ENCODE measurements at regions not wholly inside any gene's neighbourhood (a gene's known extent, or its start where the extent isn't known, plus 50 kb on each side); places are given as distances from the start of the nearest gene placed in this dataset.

DNA sequence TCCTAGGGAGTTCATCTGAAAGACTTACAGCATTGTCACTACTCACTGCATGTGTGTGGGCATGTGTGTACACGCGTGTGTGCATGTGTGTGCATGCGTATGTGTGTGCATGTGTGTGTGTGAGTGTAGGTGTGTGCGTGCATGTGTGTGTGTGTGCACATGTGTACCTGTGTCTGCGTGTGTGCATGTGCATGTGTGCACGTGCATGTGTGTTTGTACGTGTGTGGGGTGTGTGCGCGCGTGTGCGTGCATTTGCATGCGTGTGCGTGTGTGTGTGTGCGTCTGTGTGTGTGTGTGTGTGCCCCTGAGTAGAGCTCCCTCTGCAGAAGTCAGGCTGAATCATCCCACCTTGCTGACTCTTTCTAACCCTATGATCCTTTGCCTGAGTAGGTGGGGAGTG is 114.8 kb upstream of the RBFOX1 start:
- Histone ChIP-seq H2BK12ac (ENCODE audit: low read length) (no peak overlapping the region), H3K79me2 (ENCODE audit: control insufficient read depth, insufficient read depth, low read length, poor library complexity) (no peaks in the 10 kb centered on the region), H3K27ac (ENCODE audit: low read depth, low read length) (no peak overlapping the region), H3K79me1 (ENCODE audit: low read length) (no peaks in the 10 kb centered on the region), H4K8ac (ENCODE audit: low read depth, low read length) (no peak overlapping the region), H3K18ac (ENCODE audit: low read length) (no peak overlapping the region), H4K91ac (ENCODE audit: low read depth, low read length) (no peak overlapping the region), H3K4ac (ENCODE audit: low read depth, low read length) (no peak overlapping the region), H3K4me2 (ENCODE audit: low read length) (no peak overlapping the region), H3K9me3 (ENCODE audit: insufficient read depth, low read depth, low read length) (peaks cover 3% of the 10 kb centered on the region), H3K27me3 (ENCODE audit: insufficient read depth, low read length) (no peaks in the 10 kb centered on the region), H3K9ac (ENCODE audit: low read length) (no peak overlapping the region), H3K4me1 (ENCODE audit: control insufficient read depth in 1 of 2, insufficient read depth in 2 of 2, low read length in 2 of 2) (no peaks in the 10 kb centered on the region), H2AFZ (ENCODE audit: insufficient read depth, low read length, poor library complexity) (no peak overlapping the region), H3K23ac (ENCODE audit: low read length) (peak overlapping the region; percentile 59), H3K4me3 (ENCODE audit: low read depth, low read length) (peak overlapping the region; percentile 41), H3K14ac (ENCODE audit: low read length) (no peak overlapping the region), H4K12ac (ENCODE audit: low read depth, low read length) (no peak overlapping the region), H3K36me3 (ENCODE audit: control insufficient read depth in 1 of 2, insufficient read depth in 2 of 2, low read length in 2 of 2) (no peaks in the 10 kb centered on the region), H2BK5ac (ENCODE audit: low read depth, low read length, poor library complexity) (no peak overlapping the region), H2BK120ac (ENCODE audit: insufficient read depth, low read length, poor library complexity) (no peak overlapping the region), H2AK5ac (ENCODE audit: low read length) (no peak overlapping the region)
- no peak for DNase-seq
- no CpG with 5 or more reads among the region's 14 CpGs for WGBS (ENCODE audit: extremely low coverage, insufficient coverage, insufficient read length)

DNA sequence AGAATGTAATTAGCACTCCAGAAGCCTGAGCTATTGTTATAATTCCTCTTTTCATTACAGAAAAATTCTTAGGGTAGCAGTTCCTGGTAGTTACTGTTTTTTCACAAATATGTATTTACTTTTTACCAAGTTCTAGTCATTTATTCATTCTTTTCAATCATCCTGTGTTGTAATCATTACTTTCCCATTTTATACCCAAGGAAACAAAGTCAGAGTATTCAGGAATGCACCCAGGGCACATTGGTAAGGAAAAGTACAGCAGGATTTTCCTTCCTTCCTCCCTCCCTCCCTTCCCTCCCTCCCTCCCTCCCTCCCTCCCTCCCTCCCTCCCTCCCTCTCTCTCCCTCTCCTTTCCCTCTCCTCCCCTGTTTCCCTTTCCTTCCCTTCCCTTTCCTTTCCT is 115.9 kb upstream of the RBFOX1 start:
- Histone ChIP-seq H2AFZ (ENCODE audit: insufficient read depth, low read length, poor library complexity) (no peak overlapping the region), H3K9ac (ENCODE audit: low read length) (no peak overlapping the region), H3K4ac (ENCODE audit: low read depth, low read length) (no peak overlapping the region), H3K4me1 (ENCODE audit: control insufficient read depth in 1 of 2, insufficient read depth in 2 of 2, low read length in 2 of 2) (no peaks in the 10 kb centered on the region), H3K4me2 (ENCODE audit: low read length) (no peak overlapping the region), H2BK120ac (ENCODE audit: insufficient read depth, low read length, poor library complexity) (no peak overlapping the region), H2AK5ac (ENCODE audit: low read length) (no peak overlapping the region), H3K18ac (ENCODE audit: low read length) (no peak overlapping the region), H4K91ac (ENCODE audit: low read depth, low read length) (no peak overlapping the region), H3K9me3 (ENCODE audit: insufficient read depth, low read depth, low read length) (peaks cover 3% of the 10 kb centered on the region), H3K27ac (ENCODE audit: low read depth, low read length) (no peak overlapping the region), H3K4me3 (ENCODE audit: low read depth, low read length) (no peak overlapping the region), H3K27me3 (ENCODE audit: insufficient read depth, low read length) (no peaks in the 10 kb centered on the region), H4K12ac (ENCODE audit: low read depth, low read length) (no peak overlapping the region), H2BK5ac (ENCODE audit: low read depth, low read length, poor library complexity) (no peak overlapping the region), H3K14ac (ENCODE audit: low read length) (no peak overlapping the region), H3K36me3 (ENCODE audit: control insufficient read depth in 1 of 2, insufficient read depth in 2 of 2, low read length in 2 of 2) (no peaks in the 10 kb centered on the region), H3K23ac (ENCODE audit: low read length) (no peak overlapping the region), H2BK12ac (ENCODE audit: low read length) (no peak overlapping the region), H3K79me1 (ENCODE audit: low read length) (no peaks in the 10 kb centered on the region), H4K8ac (ENCODE audit: low read depth, low read length) (no peak overlapping the region), H3K79me2 (ENCODE audit: control insufficient read depth, insufficient read depth, low read length, poor library complexity) (no peaks in the 10 kb centered on the region)
- no peak for DNase-seq

DNA sequence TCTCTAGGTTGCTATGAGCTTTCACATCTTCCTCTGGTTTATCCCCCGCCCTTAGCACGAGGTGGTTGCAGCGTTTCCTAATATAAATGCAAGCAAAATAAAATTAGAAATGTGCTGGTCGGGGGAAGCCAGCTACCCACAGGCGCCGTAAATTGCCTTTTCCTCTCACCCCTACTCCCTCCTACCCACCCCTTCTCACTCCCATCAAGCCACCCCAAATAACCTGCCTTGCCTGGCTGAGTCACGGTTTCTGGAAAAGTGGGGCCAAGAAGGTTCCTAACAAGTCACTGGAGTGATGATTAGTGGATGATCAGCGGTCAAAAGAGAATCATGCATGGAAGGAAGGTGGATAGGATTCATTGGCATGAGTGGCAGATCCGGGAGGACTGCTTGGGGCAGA is 120.9 kb upstream of the RBFOX1 start:
- no peak overlapping the region for H4K8ac ChIP-seq (ENCODE audit: low read depth, low read length)
- no peaks in the 10 kb centered on the region for H3K9me3 ChIP-seq (ENCODE audit: insufficient read depth, low read depth, low read length)
- no peak overlapping the region for H3K27ac ChIP-seq (ENCODE audit: low read depth, low read length)
- H3K18ac ChIP-seq (ENCODE audit: low read length): no peak overlapping the region
- H4K91ac ChIP-seq (ENCODE audit: low read depth, low read length): no peak overlapping the region
- no peaks in the 10 kb centered on the region for H3K79me2 ChIP-seq (ENCODE audit: control insufficient read depth, insufficient read depth, low read length, poor library complexity)
- H3K9ac ChIP-seq (ENCODE audit: low read length): no peak overlapping the region
- DNase-seq: no peak
- no peak overlapping the region for H2BK5ac ChIP-seq (ENCODE audit: low read depth, low read length, poor library complexity)
- peaks cover 0 to 3% of the 10 kb centered on the region in 2 experiments for H3K4me1 ChIP-seq (ENCODE audit: control insufficient read depth in 1 of 2, insufficient read depth in 2 of 2, low read length in 2 of 2)
- H3K23ac ChIP-seq (ENCODE audit: low read length): no peak overlapping the region
- no peak overlapping the region for H3K4ac ChIP-seq (ENCODE audit: low read depth, low read length)
- H2BK120ac ChIP-seq (ENCODE audit: insufficient read depth, low read length, poor library complexity): no peak overlapping the region
- H3K79me1 ChIP-seq (ENCODE audit: low read length): no peaks in the 10 kb centered on the region
- no peak overlapping the region for H3K4me2 ChIP-seq (ENCODE audit: low read length)
- no peaks in the 10 kb centered on the region for H3K27me3 ChIP-seq (ENCODE audit: insufficient read depth, low read length)
- no peak overlapping the region for H2AK5ac ChIP-seq (ENCODE audit: low read length)
- no peak overlapping the region for H4K12ac ChIP-seq (ENCODE audit: low read depth, low read length)
- no peak overlapping the region for H3K4me3 ChIP-seq (ENCODE audit: low read depth, low read length)
- no peak overlapping the region for H2BK12ac ChIP-seq (ENCODE audit: low read length)
- H3K14ac ChIP-seq (ENCODE audit: low read length): no peak overlapping the region
- no peaks in the 10 kb centered on the region for H3K36me3 ChIP-seq (ENCODE audit: control insufficient read depth in 1 of 2, insufficient read depth in 2 of 2, low read length in 2 of 2)
- H2AFZ ChIP-seq (ENCODE audit: insufficient read depth, low read length, poor library complexity): no peak overlapping the region
- no CpG with 5 or more reads among the region's 9 CpGs for WGBS (ENCODE audit: extremely low coverage, insufficient coverage, insufficient read length)

DNA sequence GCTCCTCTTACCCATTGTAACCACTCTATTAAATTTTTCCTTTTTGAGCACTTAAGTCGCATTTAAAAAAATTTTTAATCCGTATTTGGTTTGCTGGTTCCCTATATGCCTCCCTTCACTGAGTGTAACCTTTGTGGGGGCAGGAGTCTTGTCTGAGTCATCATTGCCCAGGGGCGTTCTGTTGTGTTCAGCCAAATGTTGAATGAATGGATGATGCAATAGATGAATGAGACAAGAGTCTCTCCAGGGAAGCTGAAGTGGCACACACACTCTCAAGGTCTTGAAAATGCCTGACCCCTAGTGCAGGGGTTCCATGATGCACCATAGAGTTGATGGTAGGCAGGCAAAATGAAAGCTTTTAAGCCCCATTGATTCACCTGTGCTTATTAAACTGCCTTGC is 123.0 kb upstream of the RBFOX1 start:
- no peak for DNase-seq
- Histone ChIP-seq H4K12ac (ENCODE audit: low read depth, low read length) (no peak overlapping the region), H3K79me2 (ENCODE audit: control insufficient read depth, insufficient read depth, low read length, poor library complexity) (no peaks in the 10 kb centered on the region), H3K27ac (ENCODE audit: low read depth, low read length) (no peak overlapping the region), H3K4me2 (ENCODE audit: low read length) (no peak overlapping the region), H3K9ac (ENCODE audit: low read length) (no peak overlapping the region), H2BK5ac (ENCODE audit: low read depth, low read length, poor library complexity) (no peak overlapping the region), H2BK120ac (ENCODE audit: insufficient read depth, low read length, poor library complexity) (no peak overlapping the region), H3K36me3 (ENCODE audit: control insufficient read depth in 1 of 2, insufficient read depth in 2 of 2, low read length in 2 of 2) (no peaks in the 10 kb centered on the region), H3K27me3 (ENCODE audit: insufficient read depth, low read length) (no peaks in the 10 kb centered on the region), H4K91ac (ENCODE audit: low read depth, low read length) (no peak overlapping the region), H3K4ac (ENCODE audit: low read depth, low read length) (no peak overlapping the region), H2AFZ (ENCODE audit: insufficient read depth, low read length, poor library complexity) (no peak overlapping the region), H3K18ac (ENCODE audit: low read length) (no peak overlapping the region), H3K4me1 (ENCODE audit: control insufficient read depth in 1 of 2, insufficient read depth in 2 of 2, low read length in 2 of 2) (peaks cover 0 to 3% of the 10 kb centered on the region in 2 experiments), H3K23ac (ENCODE audit: low read length) (no peak overlapping the region), H2AK5ac (ENCODE audit: low read length) (no peak overlapping the region), H3K14ac (ENCODE audit: low read length) (no peak overlapping the region), H2BK12ac (ENCODE audit: low read length) (no peak overlapping the region), H3K4me3 (ENCODE audit: low read depth, low read length) (no peak overlapping the region), H3K79me1 (ENCODE audit: low read length) (no peaks in the 10 kb centered on the region), H4K8ac (ENCODE audit: low read depth, low read length) (no peak overlapping the region), H3K9me3 (ENCODE audit: insufficient read depth, low read depth, low read length) (no peaks in the 10 kb centered on the region)
- WGBS (ENCODE audit: extremely low coverage, insufficient coverage, insufficient read length): no CpG with 5 or more reads among the region's 3 CpGs
